ENCODE measurements at regions not wholly inside any gene's neighbourhood (a gene's known extent, or its start where the extent isn't known, plus 50 kb on each side); places are given as distances from the start of the nearest gene placed in this dataset.

DNA sequence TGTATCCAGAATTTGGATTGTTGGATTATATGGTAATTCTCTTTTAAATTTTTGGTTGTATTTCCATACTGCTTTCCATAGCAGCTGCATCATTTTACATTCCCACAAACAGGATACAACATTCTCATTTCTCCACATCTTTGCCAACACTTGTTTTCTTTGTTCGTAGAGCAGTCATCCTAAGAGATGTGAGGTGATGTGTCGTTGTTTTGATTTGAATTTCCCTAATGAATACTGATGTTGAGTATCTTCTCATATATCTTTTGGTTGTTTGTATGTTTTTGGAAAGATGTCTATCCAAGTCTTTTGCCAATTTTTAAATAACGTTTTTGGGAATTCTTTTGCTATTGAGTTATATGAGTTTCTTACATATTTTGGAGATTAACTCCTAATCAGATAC lies 93.6 kb downstream of the GMNC start:
- no peak for TF ChIP-seq EZH2 (IDR thresholded peaks at IDR 0.05; ENCODE audit: borderline replicate concordance, low read depth, low read length, poor library complexity, severe bottlenecking)
- TF ChIP-seq, protein P1, sequence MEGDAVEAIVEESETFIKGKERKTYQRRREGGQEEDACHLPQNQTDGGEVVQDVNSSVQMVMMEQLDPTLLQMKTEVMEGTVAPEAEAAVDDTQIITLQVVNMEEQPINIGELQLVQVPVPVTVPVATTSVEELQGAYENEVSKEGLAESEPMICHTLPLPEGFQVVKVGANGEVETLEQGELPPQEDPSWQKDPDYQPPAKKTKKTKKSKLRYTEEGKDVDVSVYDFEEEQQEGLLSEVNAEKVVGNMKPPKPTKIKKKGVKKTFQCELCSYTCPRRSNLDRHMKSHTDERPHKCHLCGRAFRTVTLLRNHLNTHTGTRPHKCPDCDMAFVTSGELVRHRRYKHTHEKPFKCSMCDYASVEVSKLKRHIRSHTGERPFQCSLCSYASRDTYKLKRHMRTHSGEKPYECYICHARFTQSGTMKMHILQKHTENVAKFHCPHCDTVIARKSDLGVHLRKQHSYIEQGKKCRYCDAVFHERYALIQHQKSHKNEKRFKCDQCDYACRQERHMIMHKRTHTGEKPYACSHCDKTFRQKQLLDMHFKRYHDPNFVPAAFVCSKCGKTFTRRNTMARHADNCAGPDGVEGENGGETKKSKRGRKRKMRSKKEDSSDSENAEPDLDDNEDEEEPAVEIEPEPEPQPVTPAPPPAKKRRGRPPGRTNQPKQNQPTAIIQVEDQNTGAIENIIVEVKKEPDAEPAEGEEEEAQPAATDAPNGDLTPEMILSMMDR (conservative IDR thresholded peaks at IDR 0.05; ENCODE audit: low read depth, low read length), result no peak
